Activated naive CD8-positive, alpha-beta T cell treated with anti-CD3 and anti-CD28 coated beads, Interleukin-2, amount 50 U/mL, for 24 hours (primary cell): ENCODE measurements at regions not wholly inside any gene's neighbourhood (a gene's known extent, or its start where the extent isn't known, plus 50 kb on each side); places are given as distances from the start of the nearest gene placed in this dataset.
A peak's percentile ranks its signal among the peaks of the same experiment; 100 is the strongest.
"Not testable (repeated sequence)": the region's sequence is repeated elsewhere in the genome, so short reads cannot be mapped to it uniquely, and the experiment has no call there.

Experiments used
- ATAC-seq: fragments of 150-1000 bp; cut with Tn5 transposase; one replicate; pipeline ENCODE4 v1.10.0; 2021
- DNase-seq: peaks from one replicate; pipeline ENCODE4 v3.0.0; 2021
- H3K27ac Mint-ChIP-seq: one replicate; pipeline ENCODE4 v1.8.0; 2021; ENCODE audit warnings: mild to moderate bottlenecking, mixed read lengths
- H3K27me3 Mint-ChIP-seq: one replicate; pipeline ENCODE4 v1.8.0; 2021; ENCODE audit warnings: mixed read lengths
- H3K36me3 Mint-ChIP-seq: one replicate; pipeline ENCODE4 v1.8.0; 2021; ENCODE audit warnings: low read depth, mixed read lengths
- H3K4me1 Mint-ChIP-seq: one replicate; pipeline ENCODE4 v1.8.0; 2021; ENCODE audit warnings: mixed read lengths
- H3K4me3 Mint-ChIP-seq: one replicate; pipeline ENCODE4 v1.8.0; 2021; ENCODE audit warnings: mild to moderate bottlenecking, moderate library complexity, mixed read lengths
- H3K9me3 Mint-ChIP-seq: one replicate; pipeline ENCODE4 v1.8.0; 2021; ENCODE audit warnings: mixed read lengths

DNA sequence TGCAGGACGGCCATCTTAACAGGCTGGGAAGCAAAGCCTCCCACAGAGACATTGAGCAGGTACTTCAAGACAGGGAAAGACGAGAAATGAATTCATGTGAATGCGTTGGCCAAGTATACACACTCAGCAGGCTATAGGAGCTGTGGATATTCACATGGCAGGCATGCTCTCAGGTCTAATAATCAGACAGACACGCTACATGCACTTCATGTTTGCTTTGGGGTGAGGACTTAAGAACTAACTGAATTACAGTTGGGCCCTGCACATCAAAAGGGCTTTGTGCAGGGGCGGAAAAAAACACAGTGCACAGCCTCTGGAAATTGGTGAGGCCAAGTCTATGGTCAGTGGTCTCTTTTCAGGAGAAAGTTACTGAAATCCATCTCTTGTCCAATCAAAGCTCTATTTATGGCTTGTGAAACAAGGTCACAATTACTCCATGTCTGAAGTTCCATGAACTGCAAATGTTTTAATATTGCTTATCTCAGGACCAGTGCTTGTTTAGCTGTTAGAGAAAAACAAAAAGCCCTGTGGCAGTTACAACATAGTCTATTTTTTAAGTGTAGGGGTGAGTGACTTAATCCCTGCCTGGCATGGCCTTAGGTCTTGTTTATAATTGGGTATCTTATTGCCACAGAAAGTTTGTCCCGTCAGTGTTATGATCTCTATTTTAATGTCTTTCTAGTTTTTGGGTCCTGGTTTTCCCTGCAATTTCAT lies 100.6 kb upstream of the GOLGA6L6 start:
- H3K9me3 Mint-ChIP-seq: no peaks in the 10 kb centered on the region
- H3K4me1 Mint-ChIP-seq: no peaks in the 10 kb centered on the region
- no peak overlapping the region for H3K4me3 Mint-ChIP-seq
- no peaks in the 10 kb centered on the region for H3K36me3 Mint-ChIP-seq
- DNase-seq (no peak), ATAC-seq (no peak)
- H3K27me3 Mint-ChIP-seq: peaks cover 9% of the 10 kb centered on the region
- H3K27ac Mint-ChIP-seq: no peak overlapping the region

DNA sequence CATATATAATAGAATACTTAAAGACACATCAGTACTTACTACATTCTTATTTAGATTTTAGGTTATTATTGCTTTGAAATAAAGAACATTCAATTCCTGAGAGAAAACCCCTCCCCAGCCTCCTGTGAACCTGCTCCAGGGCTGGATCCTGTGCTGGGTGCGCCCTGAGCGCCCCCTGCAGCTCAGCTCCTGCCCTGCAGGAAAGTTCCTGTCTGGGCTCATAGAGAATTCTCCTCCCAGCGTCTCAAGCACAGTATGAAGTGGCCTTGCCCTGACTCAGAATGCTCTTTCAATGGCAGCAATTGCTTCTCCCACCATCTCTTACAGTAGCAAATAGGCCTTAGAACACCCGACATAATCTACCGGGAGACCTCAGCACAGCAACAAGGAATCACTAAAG lies 98.8 kb upstream of the GOLGA6L6 start:
- peak; percentile 69 for ATAC-seq
- DNase-seq, H3K4me3 Mint-ChIP-seq, H3K27ac Mint-ChIP-seq, H3K36me3 Mint-ChIP-seq, H3K4me1 Mint-ChIP-seq, H3K27me3 Mint-ChIP-seq, H3K9me3 Mint-ChIP-seq: not testable (repeated sequence)

- not testable (repeated sequence) for ATAC-seq, H3K27ac Mint-ChIP-seq, H3K36me3 Mint-ChIP-seq, H3K4me3 Mint-ChIP-seq, H3K27me3 Mint-ChIP-seq, DNase-seq, H3K9me3 Mint-ChIP-seq, H3K4me1 Mint-ChIP-seq
These were observed 97.6 kb upstream of the GOLGA6L6 start for GRCh38 chr15:20639224-20639623.

- H3K27ac Mint-ChIP-seq, H3K4me1 Mint-ChIP-seq, H3K27me3 Mint-ChIP-seq, H3K36me3 Mint-ChIP-seq, ATAC-seq, H3K4me3 Mint-ChIP-seq, H3K9me3 Mint-ChIP-seq, DNase-seq: not testable (repeated sequence)
These were observed 95.9 kb upstream of the GOLGA6L6 start for GRCh38 chr15:20637499-20637898.

- not testable (repeated sequence) for H3K27ac Mint-ChIP-seq, H3K27me3 Mint-ChIP-seq, DNase-seq, H3K4me1 Mint-ChIP-seq, ATAC-seq, H3K9me3 Mint-ChIP-seq, H3K36me3 Mint-ChIP-seq, H3K4me3 Mint-ChIP-seq
These were observed 87.9 kb upstream of the GOLGA6L6 start for GRCh38 chr15:20629526-20629925.

DNA sequence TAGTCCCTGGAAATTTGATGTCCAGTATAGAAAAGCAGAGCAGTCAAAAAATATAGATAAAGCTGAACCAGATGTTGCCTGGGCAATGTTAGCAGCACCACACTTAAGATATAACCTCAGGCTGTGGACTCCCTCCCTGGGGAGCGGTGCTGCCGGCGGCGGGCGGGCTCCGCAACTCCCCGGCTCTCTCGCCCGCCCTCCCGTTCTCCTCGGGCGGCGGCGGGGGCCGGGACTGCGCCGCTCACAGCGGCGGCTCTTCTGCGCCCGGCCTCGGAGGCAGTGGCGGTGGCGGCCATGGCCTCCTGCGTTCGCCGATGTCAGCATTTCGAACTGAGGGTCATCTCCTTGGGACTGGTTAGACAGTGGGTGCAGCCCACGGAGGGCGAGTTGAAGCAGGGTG lies 86.9 kb upstream of the GOLGA6L6 start:
- not testable (repeated sequence) for DNase-seq, H3K27me3 Mint-ChIP-seq, H3K27ac Mint-ChIP-seq, H3K36me3 Mint-ChIP-seq, H3K4me1 Mint-ChIP-seq, ATAC-seq, H3K9me3 Mint-ChIP-seq, H3K4me3 Mint-ChIP-seq

- not testable (repeated sequence) for H3K9me3 Mint-ChIP-seq, ATAC-seq, DNase-seq, H3K4me3 Mint-ChIP-seq, H3K27ac Mint-ChIP-seq, H3K36me3 Mint-ChIP-seq, H3K27me3 Mint-ChIP-seq, H3K4me1 Mint-ChIP-seq
These were observed 83.9 kb upstream of the GOLGA6L6 start for GRCh38 chr15:20625469-20625868.

DNA sequence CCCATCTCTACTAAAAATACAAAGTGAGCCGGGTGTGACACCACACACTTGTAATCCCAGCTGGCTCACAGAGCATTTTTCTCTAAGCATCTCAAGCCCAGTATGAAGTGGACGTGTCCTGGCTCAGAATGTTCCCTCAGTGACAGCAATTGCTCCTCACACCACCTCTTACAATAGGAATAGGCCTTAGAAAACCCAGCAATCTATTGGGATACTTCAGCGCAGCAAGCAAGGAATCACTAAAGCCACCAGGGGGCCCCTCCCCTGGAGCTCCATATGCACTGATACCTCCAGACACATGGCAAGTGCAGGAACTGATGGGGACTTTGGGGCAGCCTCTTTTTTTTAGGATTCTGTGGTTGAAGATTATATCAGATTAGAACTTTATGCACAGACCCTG lies 82.5 kb upstream of the GOLGA6L6 start:
- DNase-seq, ATAC-seq, H3K4me3 Mint-ChIP-seq, H3K9me3 Mint-ChIP-seq, H3K36me3 Mint-ChIP-seq, H3K27ac Mint-ChIP-seq, H3K27me3 Mint-ChIP-seq, H3K4me1 Mint-ChIP-seq: not testable (repeated sequence)

- H3K27me3 Mint-ChIP-seq, DNase-seq, H3K36me3 Mint-ChIP-seq, H3K4me3 Mint-ChIP-seq, H3K4me1 Mint-ChIP-seq, H3K9me3 Mint-ChIP-seq, H3K27ac Mint-ChIP-seq: not testable (repeated sequence)
- ATAC-seq: peak; percentile 50
These were observed 80.5 kb upstream of the GOLGA6L6 start for GRCh38 chr15:20622117-20622516.

DNA sequence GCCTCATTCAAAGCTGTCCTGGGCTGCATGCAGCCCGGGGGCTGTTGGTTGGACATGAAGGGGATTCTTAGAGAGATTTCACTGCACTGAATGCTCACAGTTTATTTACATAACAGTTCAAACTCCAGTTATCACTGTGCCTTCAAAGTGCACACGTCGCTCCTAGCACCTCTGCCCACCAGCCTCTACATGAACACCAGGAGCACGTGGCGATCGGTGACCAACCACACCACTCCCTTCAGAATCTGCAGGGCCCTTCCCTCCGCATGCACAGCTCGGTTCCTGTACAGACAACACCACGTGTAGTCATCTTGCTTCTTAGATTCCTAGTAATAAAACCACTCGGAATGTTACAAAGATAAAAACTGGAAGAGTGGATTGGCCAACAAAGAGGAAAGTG lies 72.9 kb upstream of the GOLGA6L6 start:
- H3K27ac Mint-ChIP-seq, H3K4me3 Mint-ChIP-seq, ATAC-seq, DNase-seq, H3K9me3 Mint-ChIP-seq, H3K27me3 Mint-ChIP-seq, H3K36me3 Mint-ChIP-seq, H3K4me1 Mint-ChIP-seq: not testable (repeated sequence)

DNA sequence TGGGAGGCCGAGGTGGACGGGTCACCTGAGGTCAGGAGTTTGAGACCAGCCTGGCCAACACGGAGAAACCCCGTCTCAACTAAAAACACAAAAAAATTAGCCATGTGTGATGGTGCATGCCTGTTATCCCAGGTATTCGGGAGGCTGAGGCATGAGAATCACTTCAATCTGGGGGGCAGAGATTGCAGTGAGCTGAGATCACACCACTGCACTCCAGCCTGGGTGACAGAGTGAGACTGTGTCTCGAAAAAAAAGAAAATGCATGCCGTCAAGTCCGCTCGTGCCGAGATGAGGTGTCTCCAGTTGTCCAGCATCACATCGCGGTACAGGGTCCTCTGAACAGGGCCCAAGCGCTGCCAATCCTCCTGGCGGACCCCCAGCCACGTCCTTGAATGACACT lies 71.2 kb upstream of the GOLGA6L6 start:
- not testable (repeated sequence) for H3K36me3 Mint-ChIP-seq, H3K27me3 Mint-ChIP-seq, H3K4me3 Mint-ChIP-seq, H3K27ac Mint-ChIP-seq, H3K9me3 Mint-ChIP-seq, ATAC-seq, H3K4me1 Mint-ChIP-seq, DNase-seq

- H3K4me3 Mint-ChIP-seq, H3K27me3 Mint-ChIP-seq: not testable (repeated sequence)
These were observed 70.8 kb upstream of the GOLGA6L6 start for GRCh38 chr15:20612356-20612755.

DNA sequence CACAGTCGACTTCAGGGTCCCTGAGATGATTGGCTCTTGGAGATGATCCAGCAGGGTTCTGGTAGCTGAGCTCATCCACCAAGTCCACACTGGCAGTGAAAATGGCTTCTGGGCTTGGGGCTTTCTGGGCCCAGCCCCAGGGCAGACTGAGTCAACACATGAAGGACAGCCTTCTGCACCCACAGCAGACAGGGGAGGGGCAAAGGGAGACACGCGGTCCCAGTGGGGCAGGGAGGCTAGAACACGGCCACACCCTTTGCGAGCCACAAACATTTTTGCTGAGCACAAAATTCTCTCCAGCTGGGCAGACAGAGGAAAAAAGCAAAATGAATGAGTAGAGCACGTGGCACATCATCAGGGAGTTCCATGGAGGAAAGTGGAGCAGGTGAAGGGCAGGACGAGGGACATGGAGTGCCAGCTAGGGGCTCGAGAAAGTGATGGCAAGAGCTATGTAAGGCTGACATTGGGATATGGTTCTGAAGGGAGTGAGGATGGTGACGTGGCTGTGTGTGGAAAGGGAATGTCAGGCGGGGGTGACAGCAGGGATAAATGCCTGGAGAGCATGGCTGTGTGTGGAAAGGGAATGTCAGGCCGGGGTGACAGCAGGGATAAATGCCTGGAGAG lies 70.2 kb upstream of the GOLGA6L6 start:
- DNase-seq, H3K4me3 Mint-ChIP-seq, H3K9me3 Mint-ChIP-seq, H3K27ac Mint-ChIP-seq, ATAC-seq, H3K27me3 Mint-ChIP-seq, H3K4me1 Mint-ChIP-seq, H3K36me3 Mint-ChIP-seq: not testable (repeated sequence)

More at GRCh38 chr15:20612356-20612755, 70.8 kb upstream of the GOLGA6L6 start:
- not testable (repeated sequence) for H3K4me1 Mint-ChIP-seq, H3K27ac Mint-ChIP-seq, DNase-seq, H3K9me3 Mint-ChIP-seq, ATAC-seq, H3K36me3 Mint-ChIP-seq

DNA sequence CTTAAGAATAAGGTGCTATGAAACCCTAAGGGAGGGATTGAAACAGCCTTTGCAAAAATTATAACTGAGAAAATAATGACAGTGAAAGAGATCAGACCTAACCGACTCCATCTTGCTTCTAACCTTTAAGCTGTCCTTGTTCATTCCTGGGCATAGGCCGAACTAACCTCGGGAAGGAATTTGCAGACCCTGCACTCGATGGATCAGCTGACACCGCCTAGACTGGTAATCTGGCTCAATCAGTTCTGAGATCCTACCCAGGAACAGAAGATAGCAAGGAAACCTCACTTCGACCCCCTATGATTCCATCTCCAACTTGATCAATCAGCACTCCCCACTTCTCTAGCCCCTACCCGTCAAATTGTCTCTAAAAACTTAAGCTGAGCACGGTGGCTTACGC lies 66.6 kb upstream of the GOLGA6L6 start:
- H3K27ac Mint-ChIP-seq, H3K4me3 Mint-ChIP-seq, H3K9me3 Mint-ChIP-seq, H3K27me3 Mint-ChIP-seq, H3K4me1 Mint-ChIP-seq, DNase-seq, ATAC-seq, H3K36me3 Mint-ChIP-seq: not testable (repeated sequence)

DNA sequence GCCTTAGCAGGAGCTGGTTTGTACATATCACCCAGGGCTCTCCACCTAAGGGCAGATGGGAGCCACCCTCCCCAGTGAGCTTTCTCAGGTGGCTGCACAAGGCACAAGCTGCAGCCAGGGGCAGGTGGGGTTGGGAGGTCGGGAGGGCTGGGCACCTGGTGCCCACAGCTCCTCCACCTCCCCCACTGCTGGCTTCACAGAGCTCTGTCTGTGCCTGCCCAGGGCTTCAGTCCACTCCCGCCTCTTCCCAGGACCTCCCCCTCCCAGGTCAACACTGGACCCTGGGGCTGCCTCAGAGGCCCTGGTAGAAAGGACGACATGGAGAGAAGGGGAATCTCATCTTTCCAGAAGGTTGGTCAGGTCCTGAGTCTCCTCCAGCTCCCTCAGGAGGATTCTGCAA lies 55.6 kb upstream of the GOLGA6L6 start:
- H3K27me3 Mint-ChIP-seq, H3K27ac Mint-ChIP-seq, H3K36me3 Mint-ChIP-seq, H3K4me1 Mint-ChIP-seq, H3K9me3 Mint-ChIP-seq, H3K4me3 Mint-ChIP-seq, DNase-seq, ATAC-seq: not testable (repeated sequence)

DNA sequence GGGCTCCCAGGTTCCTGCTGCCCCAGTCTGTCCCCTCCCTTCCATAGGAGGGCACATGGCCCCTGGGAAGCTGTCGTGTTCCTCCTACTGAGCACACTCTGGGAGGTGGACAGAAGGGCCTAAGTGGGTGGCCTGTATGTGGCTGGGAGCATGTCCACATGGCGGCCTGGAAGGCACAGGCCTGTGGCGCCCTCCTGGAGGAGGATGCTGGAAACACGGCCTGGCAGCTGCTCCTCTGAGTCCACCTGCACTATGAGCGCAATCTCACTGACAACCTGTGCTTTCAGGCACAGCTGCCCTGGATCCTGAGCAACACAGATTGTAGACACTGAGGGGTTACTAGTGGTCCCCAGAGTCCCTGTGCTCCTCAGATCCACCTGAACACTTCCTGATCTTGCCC lies 52.6 kb upstream of the GOLGA6L6 start:
- H3K27me3 Mint-ChIP-seq, DNase-seq, H3K4me1 Mint-ChIP-seq, H3K27ac Mint-ChIP-seq, H3K4me3 Mint-ChIP-seq, H3K36me3 Mint-ChIP-seq, H3K9me3 Mint-ChIP-seq, ATAC-seq: not testable (repeated sequence)
